IPS-NIHi7 (cell line): ENCODE measurements at regions not wholly inside any gene's neighbourhood (a gene's known extent, or its start where the extent isn't known, plus 50 kb on each side); places are given as distances from the start of the nearest gene placed in this dataset.

Experiments
- DNase-seq: peaks from one replicate; pipeline ENCODE4 v3.0.0; 2012; ENCODE audit warnings: mixed read lengths; ENCODE audit errors: extremely low spot score

GRCh38 chr11:41971592-41971991 lies 512.1 kb upstream of the LRRC4C start:
- DNase-seq, result no peak

- no peak for DNase-seq
These were observed 519.5 kb upstream of the LRRC4C start for GRCh38 chr11:41978945-41979344.

- no peak for DNase-seq
These were observed 521.3 kb upstream of the LRRC4C start for GRCh38 chr11:41980741-41981140.

- DNase-seq, result no peak
These were observed 522.8 kb upstream of the LRRC4C start for GRCh38 chr11:41982276-41982675.

- DNase-seq, result no peak
These were observed 523.5 kb upstream of the LRRC4C start for GRCh38 chr11:41982975-41983374.

GRCh38 chr11:41983475-41983874 lies 524.0 kb upstream of the LRRC4C start:
- DNase-seq, result no peak

GRCh38 chr11:41984023-41984422 lies 524.6 kb upstream of the LRRC4C start:
- DNase-seq, result no peak

GRCh38 chr11:41985799-41986198 lies 526.3 kb upstream of the LRRC4C start:
- DNase-seq, result no peak

GRCh38 chr11:41988951-41989572 lies 529.6 kb upstream of the LRRC4C start:
- DNase-seq, result no peak

GRCh38 chr11:41989823-41990380 lies 530.5 kb upstream of the LRRC4C start:
- DNase-seq, result no peak

GRCh38 chr11:41996533-41996932 lies 537.1 kb upstream of the LRRC4C start:
- no peak for DNase-seq

- no peak for DNase-seq
These were observed 538.5 kb upstream of the LRRC4C start for GRCh38 chr11:41997844-41998401.

- no peak for DNase-seq
These were observed 539.6 kb upstream of the LRRC4C start for GRCh38 chr11:41999066-41999465.

GRCh38 chr11:42003801-42004200 lies 544.3 kb upstream of the LRRC4C start:
- DNase-seq, result no peak

GRCh38 chr11:42006766-42007165 lies 547.3 kb upstream of the LRRC4C start:
- DNase-seq, result no peak

GRCh38 chr11:42012271-42012670 lies 552.8 kb upstream of the LRRC4C start:
- no peak for DNase-seq

- no peak for DNase-seq
These were observed 554.3 kb upstream of the LRRC4C start for GRCh38 chr11:42013656-42014201.

- no peak for DNase-seq
These were observed 562.5 kb upstream of the LRRC4C start for GRCh38 chr11:42021911-42022310.

GRCh38 chr11:42023267-42023666 lies 563.8 kb upstream of the LRRC4C start:
- DNase-seq, result no peak

- no peak for DNase-seq
These were observed 565.8 kb upstream of the LRRC4C start for GRCh38 chr11:42025121-42025803.

- no peak for DNase-seq
These were observed 575.4 kb upstream of the LRRC4C start for GRCh38 chr11:42034826-42035225.

- DNase-seq, result no peak
These were observed 576.7 kb upstream of the LRRC4C start for GRCh38 chr11:42036201-42036600.

GRCh38 chr11:42043312-42043711 lies 583.9 kb upstream of the LRRC4C start:
- no peak for DNase-seq
